GM23248 (cell line): ENCODE measurements at regions not wholly inside any gene's neighbourhood (a gene's known extent, or its start where the extent isn't known, plus 50 kb on each side); places are given as distances from the start of the nearest gene placed in this dataset.

Source experiments
- DNase-seq: peaks from one replicate; pipeline ENCODE4 v3.0.0-alpha.2; 2015
- H2AFZ ChIP-seq: fragments of 200-600 bp; sonication (generic); 2 replicates; pipeline ENCODE4 v1.6.1; 2016; ENCODE audit warnings: antibody characterized with exemption
- H3F3A ChIP-seq: fragments of 200-600 bp; sonication (generic); 2 replicates; pipeline ENCODE4 v1.6.1; 2016; ENCODE audit warnings: mild to moderate bottlenecking, antibody characterized with exemption, mixed run types; ENCODE audit not compliant: insufficient read depth
- H3K27ac ChIP-seq: fragments of 200-600 bp; sonication (generic); 2 replicates; pipeline ENCODE4 v1.5.1; 2016; ENCODE audit warnings: mild to moderate bottlenecking
- H3K27me3 ChIP-seq: fragments of 200-600 bp; sonication (generic); replicated peaks from 2 replicates; pipeline ENCODE4 v1.6.1; 2016; ENCODE audit warnings: mild to moderate bottlenecking; ENCODE audit not compliant: insufficient read depth
- H3K36me3 ChIP-seq: fragments of 200-600 bp; sonication (generic); 2 replicates; pipeline ENCODE4 v1.6.1; 2016; ENCODE audit warnings: low read depth, mild to moderate bottlenecking
- H3K4me1 ChIP-seq: fragments of 200-600 bp; sonication (generic); 2 replicates; pipeline ENCODE4 v1.6.1; 2016; ENCODE audit warnings: mild to moderate bottlenecking; ENCODE audit not compliant: insufficient read depth
- H3K4me2 ChIP-seq: fragments of 200-600 bp; sonication (generic); one replicate; pipeline ENCODE4 v1.6.1; 2016; ENCODE audit warnings: mild to moderate bottlenecking; ENCODE audit not compliant: unreplicated experiment
- H3K4me3 ChIP-seq: fragments of 200-600 bp; sonication (generic); 2 replicates; pipeline ENCODE4 v1.5.1; 2016; ENCODE audit warnings: mild to moderate bottlenecking
- H3K79me2 ChIP-seq: fragments of 200-600 bp; sonication (generic); 2 replicates; pipeline ENCODE4 v1.6.1; 2016; ENCODE audit warnings: mild to moderate bottlenecking; ENCODE audit not compliant: insufficient read depth
- H3K9ac ChIP-seq: fragments of 200-600 bp; sonication (generic); 2 replicates; pipeline ENCODE4 v1.6.1; 2016; ENCODE audit warnings: mild to moderate bottlenecking
- H3K9me2 ChIP-seq: fragments of 200-600 bp; sonication (generic); 2 replicates; pipeline ENCODE4 v1.6.1; 2016; ENCODE audit warnings: mixed run types, mild to moderate bottlenecking, moderate library complexity; ENCODE audit not compliant: insufficient read depth
- H3K9me3 ChIP-seq: fragments of 200-600 bp; sonication (generic); one replicate; pipeline ENCODE4 v1.6.1; 2017; ENCODE audit warnings: low read depth
- H4K20me1 ChIP-seq: fragments of 200-600 bp; sonication (generic); 2 replicates; pipeline ENCODE4 v1.6.0; 2016; ENCODE audit not compliant: insufficient read depth
- EZH2 ChIP-seq: fragments of 200-600 bp; sonication (generic); IDR thresholded peaks from 2 replicates; pipeline ENCODE4 v1.6.1; 2018; ENCODE audit warnings: antibody characterized with exemption, mild to moderate bottlenecking; ENCODE audit not compliant: insufficient read depth, poor library complexity, severe bottlenecking
- EZH2phosphoT487 ChIP-seq: fragments of 200-600 bp; sonication (generic); IDR thresholded peaks from 2 replicates; pipeline ENCODE4 v1.6.1; 2018; ENCODE audit warnings: antibody characterized with exemption, moderate library complexity, mild to moderate bottlenecking, low read depth; ENCODE audit not compliant: insufficient read depth
- WGBS, 2 experiments: methylation state at CpG; one replicate each; pipeline ENCODE4 v1.1.6; 2015 to 2017; ENCODE audit warnings: low lambda C conversion rate in 2 of 2, low coverage in 1 of 2; ENCODE audit errors: missing lambda C conversion rate in 2 of 2; 5-methylcytosine and 5-hydroxymethylcytosine counted together
- in situ Hi-C: fragments of 300-500 bp; cut with MboI; formaldehyde crosslinking; loops from 2 replicates; pipeline ENCODE4 v1.15.0; 2020

GRCh38 chr11:80844110-80844819, 1403.4 kb upstream of the TENM4 start:
- Histone ChIP-seq H3K79me2 (no peaks in the 10 kb centered on the region), H3K9me3 (no peaks in the 10 kb centered on the region), H4K20me1 (no peaks in the 10 kb centered on the region), H3K27ac (no peak overlapping the region), H3K9ac (no peak overlapping the region), H3K27me3 (peaks cover 6% of the 10 kb centered on the region; the same call in 1 of the 2 replicates), H2AFZ (no peak overlapping the region), H3K4me3 (no peak overlapping the region), H3K4me2 (no peak overlapping the region), H3F3A (no peaks in the 10 kb centered on the region), H3K9me2 (no peaks in the 10 kb centered on the region), H3K36me3 (no peaks in the 10 kb centered on the region), H3K4me1 (no peaks in the 10 kb centered on the region)
- DNase-seq = no peak
- 53 to 54% methylated on average over 8 of the region's 8 CpGs for WGBS, 2 experiments
- in situ Hi-C loops = no loop called here
- TF ChIP-seq EZH2 = no peak
- TF ChIP-seq EZH2phosphoT487 = no peak

GRCh38 chr11:80843266-80843974, 1402.6 kb upstream of the TENM4 start:
- H3K9me2 ChIP-seq = no peaks in the 10 kb centered on the region
- no peaks in the 10 kb centered on the region for H3K36me3 ChIP-seq
- H3K9me3 ChIP-seq = no peaks in the 10 kb centered on the region
- H3F3A ChIP-seq = no peaks in the 10 kb centered on the region
- H3K9ac ChIP-seq = no peak overlapping the region
- 46 to 58% methylated on average over 2 of the region's 2 CpGs for WGBS, 2 experiments
- peaks cover 6% of the 10 kb centered on the region; the same call in 1 of the 2 replicates for H3K27me3 ChIP-seq
- no peaks in the 10 kb centered on the region for H3K4me1 ChIP-seq
- in situ Hi-C loops = no loop called here
- no peak overlapping the region for H3K27ac ChIP-seq
- H3K4me2 ChIP-seq = no peak overlapping the region
- no peak overlapping the region for H2AFZ ChIP-seq
- no peaks in the 10 kb centered on the region for H3K79me2 ChIP-seq
- H3K4me3 ChIP-seq = no peak overlapping the region
- H4K20me1 ChIP-seq = no peaks in the 10 kb centered on the region
- no peak for DNase-seq
- TF ChIP-seq EZH2phosphoT487 (no peak), EZH2 (no peak)

- Histone ChIP-seq H3K9ac (no peak overlapping the region), H3F3A (no peaks in the 10 kb centered on the region), H4K20me1 (no peaks in the 10 kb centered on the region), H3K4me2 (no peak overlapping the region), H3K9me2 (no peaks in the 10 kb centered on the region), H3K9me3 (no peaks in the 10 kb centered on the region), H3K79me2 (no peaks in the 10 kb centered on the region), H3K4me1 (no peaks in the 10 kb centered on the region), H2AFZ (no peak overlapping the region), H3K27ac (no peak overlapping the region), H3K36me3 (no peaks in the 10 kb centered on the region), H3K4me3 (no peak overlapping the region), H3K27me3 (peaks cover 6% of the 10 kb centered on the region; the same call in 1 of the 2 replicates)
- TF ChIP-seq EZH2phosphoT487 (no peak), EZH2 (no peak)
- in situ Hi-C loops = no loop called here
- no peak for DNase-seq
Measured at GRCh38 chr11:80842246-80842645, 1401.4 kb upstream of the TENM4 start.

GRCh38 chr11:80841675-80842074, 1400.8 kb upstream of the TENM4 start:
- Histone ChIP-seq H3K9me3 (no peaks in the 10 kb centered on the region), H4K20me1 (no peaks in the 10 kb centered on the region), H3F3A (no peaks in the 10 kb centered on the region), H3K4me3 (no peak overlapping the region), H2AFZ (no peak overlapping the region), H3K9ac (no peak overlapping the region), H3K4me2 (no peak overlapping the region), H3K27ac (no peak overlapping the region), H3K36me3 (no peaks in the 10 kb centered on the region), H3K79me2 (no peaks in the 10 kb centered on the region), H3K27me3 (peaks cover 6% of the 10 kb centered on the region; the same call in 1 of the 2 replicates), H3K9me2 (no peaks in the 10 kb centered on the region), H3K4me1 (no peaks in the 10 kb centered on the region)
- WGBS, 2 experiments = 17 to 53% methylated on average over 1 of the region's 1 CpG
- in situ Hi-C loops = no loop called here
- DNase-seq = peak; percentile 18
- no peak for TF ChIP-seq EZH2phosphoT487
- TF ChIP-seq EZH2 = no peak
